ENCODE measurements at regions not wholly inside any gene's neighbourhood (a gene's known extent, or its start where the extent isn't known, plus 50 kb on each side); places are given as distances from the start of the nearest gene placed in this dataset.

DNA sequence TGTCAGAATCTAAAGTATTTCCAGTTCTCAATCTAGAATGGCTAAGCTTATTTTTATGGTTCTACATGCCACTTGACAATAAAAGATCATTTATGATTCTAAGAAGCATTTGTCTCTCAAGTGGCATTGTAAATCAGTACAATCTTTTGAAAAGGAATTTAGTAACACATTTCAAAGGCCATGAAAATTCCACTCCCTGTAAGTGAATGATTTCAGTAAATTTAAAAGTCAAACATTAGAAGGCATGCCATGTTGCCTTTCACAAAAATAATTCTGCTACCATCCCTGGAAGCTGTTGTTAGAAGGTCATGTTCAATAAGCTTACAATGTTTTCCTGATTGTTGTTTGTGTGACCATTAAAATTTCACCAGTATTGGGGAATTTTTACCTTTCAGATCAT, 142.9 kb downstream of the RPIA start:
- DNase-seq = no peak

DNA sequence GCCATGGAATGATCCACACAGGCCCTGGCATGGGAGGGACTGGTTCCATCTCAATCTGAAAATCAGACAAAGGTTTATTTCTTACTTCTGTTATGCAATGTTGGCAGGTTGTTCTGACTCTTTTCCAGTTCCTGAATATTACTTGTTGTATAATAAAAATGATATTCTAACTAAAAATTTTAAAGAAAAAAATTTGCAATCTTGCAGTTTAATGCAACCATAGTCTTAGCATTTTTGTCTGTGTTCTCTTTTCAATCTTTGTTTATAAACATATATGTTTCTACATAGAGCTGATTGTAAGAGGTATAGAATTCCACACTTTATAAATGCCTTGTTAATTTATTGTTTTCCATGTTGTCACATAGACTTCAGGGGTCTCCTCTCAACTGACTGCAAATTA, 143.4 kb downstream of the RPIA start:
- DNase-seq = no peak

- DNase-seq = no peak
Observed at GRCh38 chr2:88835726-88836125, 144.3 kb downstream of the RPIA start.

GRCh38 chr2:88836351-88836750, 144.9 kb downstream of the RPIA start:
- DNase-seq = peak; percentile 5

GRCh38 chr2:88837511-88838160, 146.2 kb downstream of the RPIA start:
- no peak for DNase-seq

DNA sequence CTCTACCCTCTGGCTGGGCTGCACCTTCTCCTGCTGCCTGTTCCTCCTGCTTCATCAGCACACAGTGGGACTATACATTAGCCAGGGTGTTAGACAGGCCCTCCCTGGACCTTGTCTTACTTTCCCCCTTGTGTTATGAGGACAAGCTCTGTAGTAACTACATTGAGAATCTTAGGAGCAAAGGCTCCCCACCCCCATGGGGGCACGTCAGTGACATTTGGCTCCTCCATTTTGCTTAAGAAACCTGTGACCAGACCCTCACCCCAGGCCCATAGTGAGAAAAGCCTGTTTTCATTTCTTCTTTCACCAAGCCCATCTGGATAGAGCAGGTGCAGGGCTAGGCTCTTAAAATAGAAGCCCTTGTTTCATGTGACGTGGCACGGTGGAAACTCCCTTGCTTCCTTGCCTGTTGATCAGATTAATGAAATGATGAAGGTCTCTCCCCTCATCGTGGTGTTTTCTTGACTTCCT, 146.7 kb downstream of the RPIA start:
- peak; percentile 48 for DNase-seq

DNA sequence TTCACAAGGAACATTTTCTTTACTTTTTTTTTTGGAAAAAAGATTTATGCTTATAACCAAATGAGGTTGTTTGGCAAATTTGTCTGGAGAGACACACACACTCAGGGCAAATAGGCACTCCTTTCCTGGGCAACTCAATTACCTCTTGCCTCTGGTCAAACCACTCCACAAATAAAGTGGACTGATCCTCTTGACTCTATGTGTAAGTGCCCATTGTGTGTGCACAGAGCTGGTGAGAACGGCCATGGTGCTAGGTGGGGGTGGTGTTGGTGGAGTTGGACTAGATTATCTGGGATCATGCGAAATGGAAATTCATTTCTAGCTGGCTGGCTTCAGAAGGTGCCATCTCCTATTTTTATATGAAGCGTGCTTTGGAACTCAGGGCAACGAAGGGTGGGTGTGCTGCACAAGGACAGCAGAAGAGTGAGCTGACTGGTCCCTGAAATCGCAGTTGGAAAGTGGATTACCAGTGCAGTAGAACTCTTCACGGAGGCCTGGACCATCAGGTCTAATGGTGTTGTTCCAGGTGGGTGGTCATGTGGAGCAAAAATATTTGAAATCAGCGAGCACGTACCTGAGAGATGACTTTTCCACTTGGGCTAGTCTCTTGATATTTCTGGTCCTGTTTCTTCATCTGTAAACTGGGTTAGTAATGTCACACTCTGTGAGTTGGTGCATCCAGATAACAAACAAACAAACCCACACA, 149.9 kb downstream of the RPIA start:
- no peak for DNase-seq

DNA sequence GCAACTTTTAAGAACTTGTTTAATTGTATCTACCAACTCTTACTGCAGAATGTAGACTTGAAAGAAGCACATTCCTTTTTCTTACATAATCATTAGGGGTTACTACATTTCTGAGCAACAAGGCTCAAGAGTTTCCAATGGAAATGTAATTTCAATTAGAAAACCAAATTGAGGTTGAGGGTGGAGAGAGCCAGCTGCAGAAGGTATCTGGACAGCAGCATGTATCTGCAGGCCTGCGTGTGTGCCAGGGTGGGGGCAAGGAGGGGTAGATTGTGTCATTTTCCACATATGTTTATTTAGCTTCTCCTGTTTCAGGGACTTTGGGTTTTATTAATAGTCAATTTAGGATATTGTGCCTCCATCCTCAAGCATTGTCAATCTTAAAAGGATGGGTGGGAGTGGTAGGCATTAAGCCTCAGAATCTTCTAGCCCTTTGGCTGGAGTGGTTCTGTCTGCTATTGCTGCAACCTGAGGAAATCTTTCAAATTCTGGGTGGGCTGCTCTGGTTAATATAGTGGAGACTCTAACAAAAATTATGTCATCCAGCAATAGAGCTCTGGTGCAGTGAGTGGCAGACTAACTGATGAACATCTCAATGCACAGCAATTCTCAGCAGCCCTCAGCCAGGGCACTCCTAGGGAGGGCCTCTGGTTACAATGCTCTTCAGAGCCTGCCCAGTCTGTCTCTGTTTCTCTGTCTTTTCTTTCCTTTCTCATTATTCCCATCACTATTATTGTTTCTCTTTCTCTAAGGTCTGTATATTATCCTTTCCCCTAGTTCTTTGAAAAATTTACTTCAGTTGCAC, 151.4 kb downstream of the RPIA start:
- DNase-seq = no peak

DNA sequence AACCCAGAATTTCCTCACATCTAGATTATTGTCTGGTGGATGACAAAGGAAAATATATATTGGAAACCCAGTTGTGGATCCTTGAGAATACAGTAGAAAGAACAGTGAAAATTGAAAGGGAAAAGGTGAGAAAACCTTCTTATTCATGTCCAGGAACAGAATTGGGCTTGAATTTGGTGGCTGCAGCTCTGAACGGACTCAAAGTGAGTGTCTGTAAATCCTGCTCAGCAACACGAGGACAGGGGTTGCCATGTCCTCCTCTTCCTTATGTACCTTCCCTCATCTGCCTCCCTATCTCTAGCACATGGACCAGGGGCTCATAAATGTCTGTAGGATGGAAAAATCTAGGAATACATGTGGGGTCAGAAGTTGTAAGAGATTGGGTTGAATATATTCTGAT, 152.2 kb downstream of the RPIA start:
- no peak for DNase-seq

- DNase-seq = no peak
Observed at GRCh38 chr2:88844960-88845359, 153.5 kb downstream of the RPIA start.

- no peak for DNase-seq
Observed at GRCh38 chr2:88845772-88846661, 154.5 kb downstream of the RPIA start.

DNA sequence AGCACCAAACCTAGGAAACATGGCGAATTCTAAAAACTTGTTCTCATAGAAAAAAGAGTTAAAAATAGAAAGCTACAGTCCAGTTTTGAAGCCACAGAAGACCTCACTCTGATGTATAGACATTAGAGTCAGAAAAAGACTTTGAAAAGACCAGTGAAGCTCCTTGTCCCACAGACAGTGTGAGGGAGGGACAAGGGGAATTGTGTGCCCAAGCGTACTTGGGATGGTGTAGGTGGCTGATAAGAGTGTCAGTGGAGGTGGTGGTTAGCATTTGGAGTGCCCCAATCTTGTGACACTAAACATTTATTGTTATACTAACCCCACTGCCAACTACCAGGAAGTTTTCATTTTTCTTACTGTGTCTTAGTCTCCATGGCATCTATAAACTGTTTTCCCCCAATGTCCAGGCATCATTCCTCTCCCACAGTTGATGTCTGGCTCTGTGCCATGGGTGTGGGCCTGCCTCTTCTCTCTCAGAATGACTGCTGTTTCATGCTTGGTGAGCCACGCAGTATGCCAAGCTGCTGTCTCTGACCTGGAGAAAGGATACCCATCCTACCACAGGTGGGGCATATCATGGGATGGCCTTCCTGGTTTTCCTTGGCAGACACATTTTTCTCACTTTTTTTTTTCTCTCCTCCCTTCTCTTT, 161.4 kb downstream of the RPIA start:
- DNase-seq = peak; percentile 46

- DNase-seq = no peak
Observed at GRCh38 chr2:88853403-88853790, 161.9 kb downstream of the RPIA start.

- DNase-seq = no peak
Observed at GRCh38 chr2:88854528-88854927, 163.1 kb downstream of the RPIA start.

DNA sequence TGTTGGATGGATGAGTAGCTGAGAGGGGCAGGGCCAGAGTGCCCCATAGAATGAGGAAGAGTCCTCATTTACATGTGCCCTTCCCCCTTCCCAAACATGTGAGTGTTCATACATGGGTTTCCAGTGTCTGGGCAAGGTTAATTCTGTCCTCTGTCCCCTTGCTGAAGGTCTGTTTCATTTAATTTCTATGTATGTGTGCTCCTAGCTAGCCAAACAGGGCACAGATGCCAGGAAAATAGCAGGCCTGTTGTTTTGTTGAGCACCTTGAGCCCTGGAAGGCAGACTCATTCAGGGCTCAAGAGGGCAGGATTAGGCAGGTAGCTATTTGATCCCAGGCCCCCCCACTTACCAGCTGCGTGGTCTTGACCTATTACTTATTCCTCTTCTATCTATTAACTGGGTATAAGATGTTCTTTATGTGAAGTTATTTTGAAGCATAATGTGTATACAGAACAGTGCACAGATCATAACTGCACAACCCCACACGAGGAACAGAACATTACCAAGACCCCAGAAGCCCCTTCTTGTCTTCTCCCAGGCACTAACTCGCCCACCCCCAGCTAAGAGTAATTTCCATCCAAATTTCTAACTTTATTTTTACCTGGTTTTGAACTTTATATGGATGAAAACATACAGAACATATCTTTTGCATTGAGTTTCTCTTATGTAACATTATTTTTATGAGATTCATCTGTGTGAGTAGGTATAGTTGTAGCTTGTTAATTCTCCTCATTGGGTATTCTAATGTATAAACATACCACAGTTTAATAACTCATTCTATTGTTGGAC, 164.3 kb downstream of the RPIA start:
- DNase-seq = no peak

DNA sequence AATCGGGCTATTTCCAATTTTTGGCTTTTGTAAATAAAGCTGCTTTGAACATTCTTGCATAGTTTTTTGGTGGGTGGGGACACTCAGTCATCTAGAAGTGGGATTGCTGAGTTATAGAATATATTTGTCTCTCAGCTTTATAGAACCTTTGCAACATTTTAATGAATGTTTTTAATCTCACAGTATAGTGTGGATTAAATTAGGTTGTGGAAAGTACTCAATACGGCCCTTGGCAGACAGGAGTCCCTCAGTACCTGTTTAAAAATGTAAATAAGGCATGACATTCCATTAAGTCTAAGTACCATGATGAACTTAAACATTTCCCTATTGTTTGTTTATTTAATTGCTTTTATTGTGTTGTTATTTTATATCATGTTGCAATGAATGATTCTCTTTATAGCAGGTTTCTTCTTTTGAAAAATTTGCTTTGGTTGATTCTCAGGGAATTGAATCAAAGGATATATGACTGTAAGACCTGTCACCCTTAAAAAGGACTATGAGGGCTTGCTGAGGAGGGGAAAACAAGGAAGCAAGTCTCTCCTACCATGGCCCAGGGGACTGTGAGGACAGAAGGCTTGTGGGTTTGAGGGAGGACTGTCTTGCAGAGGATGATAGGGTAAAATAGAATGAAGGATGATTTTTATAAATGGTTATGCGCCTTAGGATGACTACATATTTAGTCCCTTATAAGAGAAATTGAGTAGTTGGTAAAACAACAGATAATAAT, 165.1 kb downstream of the RPIA start:
- DNase-seq = no peak

DNA sequence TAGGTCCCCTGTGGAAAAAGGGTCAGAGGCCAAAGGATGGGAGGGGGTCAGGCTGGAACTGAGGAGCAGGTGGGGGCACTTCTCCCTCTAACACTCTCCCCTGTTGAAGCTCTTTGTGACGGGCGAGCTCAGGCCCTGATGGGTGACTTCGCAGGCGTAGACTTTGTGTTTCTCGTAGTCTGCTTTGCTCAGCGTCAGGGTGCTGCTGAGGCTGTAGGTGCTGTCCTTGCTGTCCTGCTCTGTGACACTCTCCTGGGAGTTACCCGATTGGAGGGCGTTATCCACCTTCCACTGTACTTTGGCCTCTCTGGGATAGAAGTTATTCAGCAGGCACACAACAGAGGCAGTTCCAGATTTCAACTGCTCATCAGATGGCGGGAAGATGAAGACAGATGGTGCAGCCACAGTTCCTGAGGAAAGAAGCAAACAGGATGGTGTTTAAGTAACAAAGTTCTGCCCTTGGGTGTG, 165.8 kb downstream of the RPIA start:
- DNase-seq = no peak

GRCh38 chr2:88857951-88858411, 166.5 kb downstream of the RPIA start:
- DNase-seq = peak; percentile 40

DNA sequence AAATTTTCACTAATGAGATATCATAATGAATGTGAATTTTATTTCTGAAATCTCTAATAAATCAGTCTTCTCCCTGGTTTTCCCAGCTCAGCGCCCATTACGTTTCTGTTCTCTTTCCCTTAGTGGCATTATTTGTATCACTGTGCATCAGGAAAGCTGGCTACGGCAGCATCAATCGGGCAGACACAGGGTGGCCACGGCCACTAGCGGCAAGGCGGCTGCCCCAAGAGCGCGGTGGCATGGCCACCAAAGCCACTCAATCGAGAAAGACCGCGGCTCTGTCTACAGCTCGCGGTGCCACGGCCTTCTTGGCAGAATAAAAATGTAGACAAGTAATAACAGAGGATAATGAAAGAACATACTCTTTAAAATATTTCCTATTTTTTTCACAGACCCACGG, 168.0 kb downstream of the RPIA start:
- no peak for DNase-seq
